ENCODE measurements at regions not wholly inside any gene's neighbourhood (a gene's known extent, or its start where the extent isn't known, plus 50 kb on each side); places are given as distances from the start of the nearest gene placed in this dataset.

GRCh38 chr16:60852635-60853034 is 1183.6 kb downstream of the CDH8 start:
- DNase-seq: no peak
- no peaks in the 10 kb centered on the region for H3K79me2 ChIP-seq (ENCODE audit: low read depth)
- intact Hi-C loops (cut with micrococcal nuclease; ENCODE audit: unreplicated experiment): no loop called here
- no peak overlapping the region for H2AFZ ChIP-seq
- H3K36me3 ChIP-seq (ENCODE audit: low read depth): no peaks in the 10 kb centered on the region
- H4K20me1 ChIP-seq (ENCODE audit: insufficient read depth): no peaks in the 10 kb centered on the region
- no peak overlapping the region for H3K4me3 ChIP-seq
- H3K27me3 ChIP-seq (ENCODE audit: insufficient read depth, low read depth): no peaks in the 10 kb centered on the region
- no peak for TF ChIP-seq EZH2 (IDR thresholded peaks at IDR 0.05; ENCODE audit: low read depth)
- no peak for TF ChIP-seq CTCF (conservative IDR thresholded peaks at IDR 0.05)
- H3K27ac ChIP-seq: no peak overlapping the region
- no peaks in the 10 kb centered on the region for H3K4me1 ChIP-seq (replicated peaks; ENCODE audit: insufficient read depth)
- no peaks in the 10 kb centered on the region for H3K9me2 ChIP-seq (ENCODE audit: insufficient read depth)
- H3K9me3 ChIP-seq (ENCODE audit: insufficient read depth, low read depth): no peaks in the 10 kb centered on the region
- POLR2A ChIA-PET (ENCODE audit: unreplicated experiment): no interaction called here
- no peaks in the 10 kb centered on the region for H3F3A ChIP-seq (ENCODE audit: insufficient read depth, low read depth)
- CTCF ChIA-PET: no interaction called here
- no TSS peak for BruUV-seq (replicated peaks)
- H3K4me2 ChIP-seq: no peak overlapping the region

- POLR2A ChIA-PET (ENCODE audit: unreplicated experiment): no interaction called here
- no peak for TF ChIP-seq CTCF (conservative IDR thresholded peaks at IDR 0.05)
- no peak for TF ChIP-seq EZH2 (IDR thresholded peaks at IDR 0.05; ENCODE audit: low read depth)
- H3K27ac ChIP-seq: no peak overlapping the region
- H3K4me3 ChIP-seq: no peak overlapping the region
- H3K79me2 ChIP-seq (ENCODE audit: low read depth): no peaks in the 10 kb centered on the region
- H3K9me2 ChIP-seq (ENCODE audit: insufficient read depth): no peaks in the 10 kb centered on the region
- intact Hi-C loops (cut with micrococcal nuclease; ENCODE audit: unreplicated experiment): no loop called here
- H4K20me1 ChIP-seq (ENCODE audit: insufficient read depth): no peaks in the 10 kb centered on the region
- H3F3A ChIP-seq (ENCODE audit: insufficient read depth, low read depth): no peaks in the 10 kb centered on the region
- CTCF ChIA-PET: no interaction called here
- no peak overlapping the region for H2AFZ ChIP-seq
- DNase-seq: no peak
- H3K4me1 ChIP-seq (replicated peaks; ENCODE audit: insufficient read depth): no peaks in the 10 kb centered on the region
- no peaks in the 10 kb centered on the region for H3K36me3 ChIP-seq (ENCODE audit: low read depth)
- no peaks in the 10 kb centered on the region for H3K9me3 ChIP-seq (ENCODE audit: insufficient read depth, low read depth)
- no TSS peak for BruUV-seq (replicated peaks)
- H3K27me3 ChIP-seq (ENCODE audit: insufficient read depth, low read depth): no peaks in the 10 kb centered on the region
- no peak overlapping the region for H3K4me2 ChIP-seq
Measured at GRCh38 chr16:60821661-60822060, 1214.6 kb downstream of the CDH8 start.

- no peaks in the 10 kb centered on the region for H3F3A ChIP-seq (ENCODE audit: insufficient read depth, low read depth)
- H3K4me2 ChIP-seq: no peak overlapping the region
- no peaks in the 10 kb centered on the region for H3K27me3 ChIP-seq (ENCODE audit: insufficient read depth, low read depth)
- no peaks in the 10 kb centered on the region for H3K9me3 ChIP-seq (ENCODE audit: insufficient read depth, low read depth)
- H3K9me2 ChIP-seq (ENCODE audit: insufficient read depth): no peaks in the 10 kb centered on the region
- no peak overlapping the region for H3K27ac ChIP-seq
- H3K36me3 ChIP-seq (ENCODE audit: low read depth): no peaks in the 10 kb centered on the region
- no peaks in the 10 kb centered on the region for H3K4me1 ChIP-seq (replicated peaks; ENCODE audit: insufficient read depth)
- intact Hi-C loops (cut with micrococcal nuclease; ENCODE audit: unreplicated experiment): no loop called here
- no peak overlapping the region for H2AFZ ChIP-seq
- no peak overlapping the region for H3K4me3 ChIP-seq
- no peak for TF ChIP-seq EZH2 (IDR thresholded peaks at IDR 0.05; ENCODE audit: low read depth)
- TF ChIP-seq CTCF (conservative IDR thresholded peaks at IDR 0.05): no peak
- DNase-seq: no peak
- no peaks in the 10 kb centered on the region for H3K79me2 ChIP-seq (ENCODE audit: low read depth)
- H4K20me1 ChIP-seq (ENCODE audit: insufficient read depth): no peaks in the 10 kb centered on the region
- ChIA-PET POLR2A (ENCODE audit: unreplicated experiment) (no interaction called here), CTCF (no interaction called here)
- BruUV-seq (replicated peaks): no TSS peak
Measured at GRCh38 chr16:60820361-60820760, 1215.9 kb downstream of the CDH8 start.

Measured in PC-9 (cell line).